Activated CD8-positive, alpha-beta memory T cell treated with anti-CD3 and anti-CD28 coated beads for 24 hours (primary cell): ENCODE measurements at regions not wholly inside any gene's neighbourhood (a gene's known extent, or its start where the extent isn't known, plus 50 kb on each side); places are given as distances from the start of the nearest gene placed in this dataset.
"Not testable (repeated sequence)": the region's sequence is repeated elsewhere in the genome, so short reads cannot be mapped to it uniquely, and the experiment has no call there.

Experiments used
- DNase-seq: peaks from one replicate; pipeline ENCODE4 v3.0.0-alpha.2; 2020

GRCh38 chr9:73890685-73891277, 606.4 kb upstream of the RORB start:
- no peak for DNase-seq

GRCh38 chr9:73892335-73892734, 604.8 kb upstream of the RORB start:
- DNase-seq = no peak

- DNase-seq = no peak
Observed at GRCh38 chr9:73893230-73893629, 603.9 kb upstream of the RORB start.

- no peak for DNase-seq
Observed at GRCh38 chr9:73896061-73896460, 601.1 kb upstream of the RORB start.

- no peak for DNase-seq
Observed at GRCh38 chr9:73906671-73907070, 590.5 kb upstream of the RORB start.

GRCh38 chr9:73911804-73912203, 585.3 kb upstream of the RORB start:
- DNase-seq = no peak

- no peak for DNase-seq
Observed at GRCh38 chr9:73916016-73916673, 581.0 kb upstream of the RORB start.

GRCh38 chr9:73919712-73920111, 577.4 kb upstream of the RORB start:
- no peak for DNase-seq

- DNase-seq = no peak
Observed at GRCh38 chr9:73923796-73924195, 573.3 kb upstream of the RORB start.

GRCh38 chr9:73951147-73951546, 546.0 kb upstream of the RORB start:
- DNase-seq = no peak

- no peak for DNase-seq
Observed at GRCh38 chr9:73962792-73963191, 534.3 kb upstream of the RORB start.

- no peak for DNase-seq
Observed at GRCh38 chr9:73969936-73970335, 527.2 kb upstream of the RORB start.

- DNase-seq = not testable (repeated sequence)
Observed at GRCh38 chr9:73976424-73976823, 520.7 kb upstream of the RORB start.

- no peak for DNase-seq
Observed at GRCh38 chr9:73979894-73980264, 517.3 kb upstream of the RORB start.

- DNase-seq = no peak
Observed at GRCh38 chr9:73980754-73981153, 516.4 kb upstream of the RORB start.

- no peak for DNase-seq
Observed at GRCh38 chr9:73981405-73981804, 515.7 kb upstream of the RORB start.

GRCh38 chr9:73995836-73996235, 501.3 kb upstream of the RORB start:
- no peak for DNase-seq

GRCh38 chr9:73996844-73997243, 500.3 kb upstream of the RORB start:
- DNase-seq = no peak

- DNase-seq = no peak
Observed at GRCh38 chr9:74001382-74001781, 495.8 kb upstream of the RORB start.

- no peak for DNase-seq
Observed at GRCh38 chr9:74006935-74007334, 490.2 kb upstream of the RORB start.

- no peak for DNase-seq
Observed at GRCh38 chr9:74007833-74008232, 489.3 kb upstream of the RORB start.

- no peak for DNase-seq
Observed at GRCh38 chr9:74016004-74016403, 481.1 kb upstream of the RORB start.

- no peak for DNase-seq
Observed at GRCh38 chr9:74025402-74025925, 471.7 kb upstream of the RORB start.

GRCh38 chr9:74032421-74032820, 464.7 kb upstream of the RORB start:
- DNase-seq = no peak

GRCh38 chr9:74035786-74036185, 461.3 kb upstream of the RORB start:
- no peak for DNase-seq
